ENCODE measurements at regions not wholly inside any gene's neighbourhood (a gene's known extent, or its start where the extent isn't known, plus 50 kb on each side); places are given as distances from the start of the nearest gene placed in this dataset.

GRCh38 chr6:14500809-14501208 is 383.2 kb downstream of the CD83 start:
- Histone ChIP-seq H3K79me2 (replicated peaks; ENCODE audit: insufficient read depth, low read length) (no peaks in the 10 kb centered on the region), H2AFZ (ENCODE audit: low read depth, low read length) (no peak overlapping the region), H3K9ac (ENCODE audit: low read length) (no peak overlapping the region), H3K36me3 (ENCODE audit: insufficient read depth, low read length) (no peaks in the 10 kb centered on the region), H4K20me1 (ENCODE audit: insufficient read depth) (no peaks in the 10 kb centered on the region), H3K9me3 (ENCODE audit: low read length) (no peaks in the 10 kb centered on the region), H3F3A (ENCODE audit: insufficient read depth, low read length, poor library complexity, severe bottlenecking) (peaks cover 11% of the 10 kb centered on the region), H3K27ac (ENCODE audit: low read length) (peak overlapping the region; percentile 68), H3K4me3 (ENCODE audit: low read length) (peak overlapping the region; percentile 43), H3K4me2 (ENCODE audit: low read length) (peak overlapping the region; percentile 22), H3K9me2 (ENCODE audit: insufficient read depth, low read length) (no peaks in the 10 kb centered on the region), H3K27me3 (ENCODE audit: insufficient read depth, low read depth, low read length) (no peaks in the 10 kb centered on the region)
- TF ChIP-seq CTCF (IDR thresholded peaks at IDR 0.05; ENCODE audit: poor library complexity, severe bottlenecking) (no peak), TAF1 (IDR thresholded peaks at IDR 0.05; ENCODE audit: low read depth) (no peak), MXI1 (conservative IDR thresholded peaks at IDR 0.05; ENCODE audit: poor library complexity, severe bottlenecking) (no peak), EP300 (conservative IDR thresholded peaks at IDR 0.05; ENCODE audit: poor library complexity, severe bottlenecking) (no peak), RAD21 (conservative IDR thresholded peaks at IDR 0.05) (no peak), SMC3 (conservative IDR thresholded peaks at IDR 0.05; ENCODE audit: poor library complexity) (no peak), POLR2AphosphoS5 (IDR thresholded peaks at IDR 0.05) (no peak), REST (IDR thresholded peaks at IDR 0.05; ENCODE audit: borderline replicate concordance) (no peak), EZH2 (IDR thresholded peaks at IDR 0.05; ENCODE audit: borderline replicate concordance, insufficient read depth, low read length, poor library complexity, severe bottlenecking) (no peak)

GRCh38 chr6:14501240-14501639 is 383.7 kb downstream of the CD83 start:
- H3K27ac ChIP-seq (ENCODE audit: low read length) = peak overlapping the region; percentile 68
- H3K9ac ChIP-seq (ENCODE audit: low read length) = no peak overlapping the region
- no peaks in the 10 kb centered on the region for H3K27me3 ChIP-seq (ENCODE audit: insufficient read depth, low read depth, low read length)
- H3F3A ChIP-seq (ENCODE audit: insufficient read depth, low read length, poor library complexity, severe bottlenecking) = peaks cover 11% of the 10 kb centered on the region
- H3K79me2 ChIP-seq (replicated peaks; ENCODE audit: insufficient read depth, low read length) = no peaks in the 10 kb centered on the region
- no peaks in the 10 kb centered on the region for H4K20me1 ChIP-seq (ENCODE audit: insufficient read depth)
- H2AFZ ChIP-seq (ENCODE audit: low read depth, low read length) = no peak overlapping the region
- H3K36me3 ChIP-seq (ENCODE audit: insufficient read depth, low read length) = no peaks in the 10 kb centered on the region
- H3K4me3 ChIP-seq (ENCODE audit: low read length) = peak overlapping the region; percentile 43
- no peaks in the 10 kb centered on the region for H3K9me3 ChIP-seq (ENCODE audit: low read length)
- TF ChIP-seq EP300 (conservative IDR thresholded peaks at IDR 0.05; ENCODE audit: poor library complexity, severe bottlenecking) (peak; percentile 35), RAD21 (conservative IDR thresholded peaks at IDR 0.05) (peak; percentile 25), REST (IDR thresholded peaks at IDR 0.05; ENCODE audit: borderline replicate concordance) (peak; percentile 70), EZH2 (IDR thresholded peaks at IDR 0.05; ENCODE audit: borderline replicate concordance, insufficient read depth, low read length, poor library complexity, severe bottlenecking) (no peak), POLR2AphosphoS5 (IDR thresholded peaks at IDR 0.05) (peak; percentile 21), TAF1 (IDR thresholded peaks at IDR 0.05; ENCODE audit: low read depth) (no peak), MXI1 (conservative IDR thresholded peaks at IDR 0.05; ENCODE audit: poor library complexity, severe bottlenecking) (peak; percentile 26), CTCF (IDR thresholded peaks at IDR 0.05; ENCODE audit: poor library complexity, severe bottlenecking) (no peak), SMC3 (conservative IDR thresholded peaks at IDR 0.05; ENCODE audit: poor library complexity) (no peak)
- no peaks in the 10 kb centered on the region for H3K9me2 ChIP-seq (ENCODE audit: insufficient read depth, low read length)
- peak overlapping the region; percentile 22 for H3K4me2 ChIP-seq (ENCODE audit: low read length)
